Endodermal cell (in vitro differentiated cells): ENCODE measurements at regions not wholly inside any gene's neighbourhood (a gene's known extent, or its start where the extent isn't known, plus 50 kb on each side); places are given as distances from the start of the nearest gene placed in this dataset.

ENCODE experiments used
- DNase-seq: peaks from one replicate; pipeline ENCODE4 v3.0.0-alpha.2; 2017
- H3K27ac ChIP-seq: 2 replicates; pipeline ENCODE4 v1.5.1; 2013; ENCODE audit warnings: mild to moderate bottlenecking, low read depth, low read length, moderate library complexity
- H3K27me3 ChIP-seq: 2 replicates; pipeline ENCODE4 v1.6.1; 2013; ENCODE audit warnings: mild to moderate bottlenecking, low read length, moderate library complexity; ENCODE audit not compliant: insufficient read depth, control insufficient read depth, poor library complexity, severe bottlenecking
- H3K36me3 ChIP-seq: 2 replicates; pipeline ENCODE4 v1.7.0; 2013; ENCODE audit warnings: mild to moderate bottlenecking, low read length, moderate library complexity; ENCODE audit not compliant: control insufficient read depth, insufficient read depth
- H3K4me1 ChIP-seq: one replicate; pipeline ENCODE4 v1.7.0; 2013; ENCODE audit warnings: low read length; ENCODE audit not compliant: control insufficient read depth, insufficient read depth
- H3K4me3 ChIP-seq: 2 replicates; pipeline ENCODE4 v1.5.1; 2013; ENCODE audit warnings: mild to moderate bottlenecking, low read length, moderate library complexity
- H3K9ac ChIP-seq: 2 replicates; pipeline ENCODE4 v1.6.1; 2013; ENCODE audit warnings: mild to moderate bottlenecking, low read length, moderate library complexity; ENCODE audit not compliant: poor library complexity, severe bottlenecking; ENCODE audit errors: extremely low read depth
- H3K9me3 ChIP-seq: 2 replicates; pipeline ENCODE4 v1.6.1; 2013; ENCODE audit warnings: mild to moderate bottlenecking, low read length, moderate library complexity; ENCODE audit not compliant: control insufficient read depth
- H3K27ac Mint-ChIP-seq: 2 replicates; pipeline ENCODE4 v1.8.0; 2020; ENCODE audit warnings: mixed read lengths
- H3K27me3 Mint-ChIP-seq: 2 replicates; pipeline ENCODE4 v1.8.0; 2021; ENCODE audit warnings: mild to moderate bottlenecking, mixed read lengths; ENCODE audit not compliant: insufficient read depth
- H3K36me3 Mint-ChIP-seq: 2 replicates; pipeline ENCODE4 v1.8.0; 2020; ENCODE audit warnings: low read depth, mixed read lengths
- H3K4me1 Mint-ChIP-seq: 2 replicates; pipeline ENCODE4 v1.8.0; 2020; ENCODE audit warnings: mixed read lengths
- H3K4me3 Mint-ChIP-seq: 2 replicates; pipeline ENCODE4 v1.8.0; 2020; ENCODE audit warnings: mild to moderate bottlenecking, moderate library complexity, mixed read lengths
- H3K9me3 Mint-ChIP-seq: 2 replicates; pipeline ENCODE4 v1.8.0; 2020; ENCODE audit warnings: mild to moderate bottlenecking, mixed read lengths
- CTCF ChIP-seq: fragments of 200-600 bp; sonication (generic); conservative IDR thresholded peaks from 2 replicates; pipeline ENCODE4 v1.5.0; 2021; ENCODE audit warnings: antibody characterized with exemption, mild to moderate bottlenecking
- WGBS, 2 experiments: methylation state at CpG; one replicate each; pipeline versions ENCODE4 v1.1.5 to v1.1.7; 2013; ENCODE audit warnings: missing lambda C conversion rate in 2 of 2, mixed read lengths in 1 of 2; ENCODE audit not compliant: insufficient coverage in 1 of 2, insufficient read length in 1 of 2; 5-methylcytosine and 5-hydroxymethylcytosine counted together

- WGBS, 2 experiments: 90 to 95% methylated on average over 2 of the region's 2 CpGs
- Histone ChIP-seq H3K9me3 (no peaks in the 10 kb centered on the region), H3K4me1 (no peaks in the 10 kb centered on the region), H3K27me3 (no peaks in the 10 kb centered on the region), H3K4me3 (no peak overlapping the region), H3K9ac (no peak overlapping the region), H3K36me3 (no peaks in the 10 kb centered on the region), H3K27ac (no peak overlapping the region)
- no peak overlapping the region for H3K4me3 Mint-ChIP-seq
- H3K9me3 Mint-ChIP-seq: no peaks in the 10 kb centered on the region
- H3K27ac Mint-ChIP-seq: no peak overlapping the region
- no peak for DNase-seq
- H3K27me3 Mint-ChIP-seq: no peaks in the 10 kb centered on the region
- H3K36me3 Mint-ChIP-seq: no peaks in the 10 kb centered on the region
- H3K4me1 Mint-ChIP-seq: no peaks in the 10 kb centered on the region
- no peak for TF ChIP-seq CTCF
Measured at GRCh38 chr6:23533311-23533710, 592.7 kb upstream of the NRSN1 start.

GRCh38 chr6:23533944-23534343, 592.1 kb upstream of the NRSN1 start:
- H3K36me3 Mint-ChIP-seq: no peaks in the 10 kb centered on the region
- 86 to 97% methylated on average over 4 to 7 of the region's 7 CpGs for WGBS, 2 experiments

GRCh38 chr6:23534351-23534750, 591.7 kb upstream of the NRSN1 start:
- no peaks in the 10 kb centered on the region for H3K36me3 ChIP-seq
- no peaks in the 10 kb centered on the region for H3K27me3 ChIP-seq
- H3K9ac ChIP-seq: no peak overlapping the region
- no peaks in the 10 kb centered on the region for H3K9me3 ChIP-seq
- no peak overlapping the region for H3K27ac ChIP-seq
- no peaks in the 10 kb centered on the region for H3K36me3 Mint-ChIP-seq
- H3K4me3 ChIP-seq: no peak overlapping the region
- no peaks in the 10 kb centered on the region for H3K4me1 ChIP-seq
- H3K9me3 Mint-ChIP-seq: no peaks in the 10 kb centered on the region
- WGBS, 2 experiments: 88% methylated on average over 2 of the region's 2 CpGs; no CpG with 5 or more reads in 1 of the 2 experiments
- H3K27ac Mint-ChIP-seq: no peak overlapping the region
- no peak for TF ChIP-seq CTCF
- no peak for DNase-seq
- H3K4me3 Mint-ChIP-seq: no peak overlapping the region
- H3K27me3 Mint-ChIP-seq: no peaks in the 10 kb centered on the region
- no peaks in the 10 kb centered on the region for H3K4me1 Mint-ChIP-seq

More at GRCh38 chr6:23533944-23534343, 592.1 kb upstream of the NRSN1 start:
- no peak for TF ChIP-seq CTCF
- H3K27me3 Mint-ChIP-seq: no peaks in the 10 kb centered on the region
- no peaks in the 10 kb centered on the region for H3K4me1 Mint-ChIP-seq
- Histone ChIP-seq H3K27ac (no peak overlapping the region), H3K4me1 (no peaks in the 10 kb centered on the region), H3K4me3 (no peak overlapping the region), H3K9me3 (no peaks in the 10 kb centered on the region), H3K36me3 (no peaks in the 10 kb centered on the region), H3K27me3 (no peaks in the 10 kb centered on the region), H3K9ac (no peak overlapping the region)
- H3K27ac Mint-ChIP-seq: no peak overlapping the region
- no peak for DNase-seq
- H3K4me3 Mint-ChIP-seq: no peak overlapping the region
- no peaks in the 10 kb centered on the region for H3K9me3 Mint-ChIP-seq
